ENCODE measurements at regions not wholly inside any gene's neighbourhood (a gene's known extent, or its start where the extent isn't known, plus 50 kb on each side); places are given as distances from the start of the nearest gene placed in this dataset.

- POLR2A ChIA-PET = no interaction called here
- Histone ChIP-seq H3K27me3 (ENCODE audit: control insufficient read depth, insufficient read depth, low read length) (no peaks in the 10 kb centered on the region), H3K4me3 (ENCODE audit: low read depth, low read length) (no peak overlapping the region), H3K27ac (ENCODE audit: low read depth, low read length) (no peak overlapping the region), H3K9me3 (ENCODE audit: control insufficient read depth, insufficient read depth, low read length) (no peaks in the 10 kb centered on the region)
- CTCF ChIA-PET = interaction anchor here (0.9 to 2.6 kb wide), 3 partner anchors 11 to 953 kb away, joined by 3 to 9 read pairs (median 4); no protein-coding TSS in a partner anchor
- no peak for DNase-seq (ENCODE audit: low read depth, low spot score)
- peak; percentile 46 for TF ChIP-seq CTCF (IDR thresholded peaks at IDR 0.05; ENCODE audit: low read depth, low read length)
Measured at GRCh38 chr1:170881268-170882265, 53.8 kb upstream of the MROH9 start.

All from AG04450 (cell line).